Activated naive CD4-positive, alpha-beta T cell (primary cell): ENCODE measurements at regions not wholly inside any gene's neighbourhood (a gene's known extent, or its start where the extent isn't known, plus 50 kb on each side); places are given as distances from the start of the nearest gene placed in this dataset.
"Not testable (repeated sequence)": the region's sequence is repeated elsewhere in the genome, so short reads cannot be mapped to it uniquely, and the experiment has no call there.

Experiments used
- DNase-seq, 4 experiments: peaks; one replicate each; lab custom pipeline; 2025; lab: John Stamatoyannopoulos, UW

- no peak for DNase-seq
Observed at GRCh38 chr5:19064094-19064493, 923.9 kb downstream of the CDH18 start.

GRCh38 chr5:19067741-19068140 is 920.3 kb downstream of the CDH18 start:
- DNase-seq = no peak

DNA sequence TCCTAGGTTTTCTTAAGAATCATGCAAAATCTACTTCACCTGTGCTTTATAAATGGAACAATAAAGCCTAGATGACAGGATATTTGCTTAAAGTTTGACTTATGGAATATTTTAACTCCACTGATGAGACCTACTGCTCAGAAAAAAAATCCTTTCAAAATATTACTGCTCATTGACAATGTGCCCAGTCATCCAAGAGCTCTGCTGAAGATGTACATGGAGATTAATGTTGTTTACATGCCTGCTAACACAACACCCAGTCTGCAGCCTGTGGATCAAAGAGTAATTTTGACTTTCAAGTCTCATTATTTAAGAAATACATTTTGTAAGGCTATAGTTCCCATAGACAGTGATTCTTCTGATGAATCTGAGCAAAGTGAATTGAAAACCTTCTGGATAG is 889.6 kb downstream of the CDH18 start:
- DNase-seq = no peak

GRCh38 chr5:19099195-19099594 is 888.8 kb downstream of the CDH18 start:
- DNase-seq = no peak

GRCh38 chr5:19104948-19105347 is 883.1 kb downstream of the CDH18 start:
- no peak for DNase-seq

- DNase-seq = no peak
Observed at GRCh38 chr5:19122923-19123322, 865.1 kb downstream of the CDH18 start.

- DNase-seq = no peak
Observed at GRCh38 chr5:19125956-19126713, 861.9 kb downstream of the CDH18 start.

DNA sequence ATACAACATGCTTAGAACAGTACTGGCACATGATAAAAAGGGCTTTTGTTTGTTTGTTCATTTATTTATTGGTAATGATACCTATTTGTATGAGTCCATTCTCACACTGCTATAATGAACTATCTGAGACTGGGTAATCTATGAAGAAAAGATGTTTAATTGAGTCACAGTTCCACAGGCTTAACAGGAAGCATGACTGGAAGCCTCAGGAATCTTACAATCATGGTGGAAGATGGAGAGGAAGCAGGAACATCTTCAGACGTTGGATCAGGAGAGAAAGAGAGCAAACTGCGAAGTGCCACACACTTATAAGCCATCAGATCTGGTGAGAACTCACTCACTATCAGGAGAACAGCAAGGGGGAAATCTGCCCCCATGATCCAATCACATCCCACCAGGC is 847.7 kb downstream of the CDH18 start:
- no peak for DNase-seq

DNA sequence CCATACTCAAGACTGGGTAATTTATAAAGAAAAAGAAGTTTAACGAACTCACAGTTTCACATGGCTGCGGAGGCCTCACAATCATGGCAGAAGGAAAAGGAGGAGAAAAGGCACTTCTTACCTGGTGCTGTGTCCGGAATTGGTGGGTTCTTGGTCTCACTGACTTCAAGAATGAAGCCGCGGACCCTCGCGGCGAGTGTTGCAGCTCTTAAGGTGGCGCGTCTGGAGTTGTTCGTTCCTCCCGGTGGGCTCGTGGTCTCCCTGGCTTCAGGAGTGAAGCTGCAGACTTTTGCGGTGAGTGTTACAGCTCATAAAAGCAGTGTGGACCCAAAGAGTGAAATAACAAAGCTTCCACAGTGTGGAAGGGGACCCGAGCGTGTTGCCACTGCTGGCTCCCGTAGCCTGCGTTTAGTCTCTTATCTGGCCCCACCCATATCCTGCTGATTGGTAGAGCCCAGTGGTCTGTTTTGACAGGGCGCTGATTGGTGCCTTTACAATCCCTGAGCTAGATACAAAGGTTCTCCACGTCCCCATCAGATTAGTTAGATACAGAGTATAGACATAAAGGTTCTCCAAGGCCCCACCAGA is 846.0 kb downstream of the CDH18 start:
- not testable (repeated sequence) for DNase-seq

DNA sequence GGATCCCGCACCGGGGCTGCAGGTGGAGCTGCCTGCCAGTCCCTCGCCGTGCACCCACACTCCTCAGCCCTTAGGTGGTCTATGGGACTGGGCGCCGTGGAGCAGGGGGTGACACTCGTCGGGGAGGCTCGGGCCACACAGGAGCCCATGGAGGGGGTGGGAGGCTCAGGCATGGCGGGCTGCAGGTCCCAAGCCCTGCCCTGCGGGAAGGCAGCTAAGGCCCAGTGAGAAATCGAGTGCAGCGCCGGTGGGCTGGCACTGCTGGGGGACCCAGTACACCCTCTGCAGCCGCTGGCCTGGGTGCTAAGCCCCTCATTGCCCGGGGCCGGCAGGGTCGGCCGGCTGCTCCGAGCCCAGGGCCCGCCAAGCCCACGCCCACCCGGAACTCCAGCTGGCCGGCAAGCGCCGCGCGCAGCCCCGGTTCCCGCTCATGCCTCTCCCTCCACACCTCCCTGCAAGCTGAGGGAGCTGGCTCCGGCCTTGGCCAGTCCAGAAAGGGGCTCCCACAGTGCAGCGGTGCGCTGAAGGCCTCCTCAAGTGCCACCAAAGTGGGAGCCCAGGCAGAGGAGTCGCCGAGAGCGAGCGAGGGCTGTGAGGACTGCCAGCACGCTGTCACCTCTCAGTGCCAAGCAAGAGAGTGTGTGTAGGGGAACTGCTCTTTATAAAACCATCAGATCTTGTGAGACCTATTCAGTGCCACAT is 845.1 kb downstream of the CDH18 start:
- not testable (repeated sequence) for DNase-seq

DNA sequence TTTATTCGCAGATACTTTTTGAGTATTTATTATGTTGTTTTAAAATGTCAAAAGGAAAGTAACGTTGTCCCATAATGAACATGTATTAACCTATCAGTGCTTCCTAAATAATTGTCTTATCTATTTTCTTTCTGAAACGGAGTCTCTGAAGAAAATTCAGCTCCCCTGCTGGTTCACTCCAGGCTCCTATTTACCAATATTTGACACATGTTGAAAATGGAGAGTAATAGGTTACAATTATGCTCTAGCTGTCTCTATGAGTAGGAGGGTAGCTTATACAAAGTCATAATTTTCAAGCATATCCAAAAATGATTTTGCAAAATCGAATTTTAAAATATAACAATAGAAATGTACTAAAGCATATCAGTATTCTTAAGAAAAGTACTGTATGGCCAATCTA is 844.1 kb downstream of the CDH18 start:
- no peak for DNase-seq

GRCh38 chr5:19169426-19169825 is 818.6 kb downstream of the CDH18 start:
- DNase-seq = no peak

DNA sequence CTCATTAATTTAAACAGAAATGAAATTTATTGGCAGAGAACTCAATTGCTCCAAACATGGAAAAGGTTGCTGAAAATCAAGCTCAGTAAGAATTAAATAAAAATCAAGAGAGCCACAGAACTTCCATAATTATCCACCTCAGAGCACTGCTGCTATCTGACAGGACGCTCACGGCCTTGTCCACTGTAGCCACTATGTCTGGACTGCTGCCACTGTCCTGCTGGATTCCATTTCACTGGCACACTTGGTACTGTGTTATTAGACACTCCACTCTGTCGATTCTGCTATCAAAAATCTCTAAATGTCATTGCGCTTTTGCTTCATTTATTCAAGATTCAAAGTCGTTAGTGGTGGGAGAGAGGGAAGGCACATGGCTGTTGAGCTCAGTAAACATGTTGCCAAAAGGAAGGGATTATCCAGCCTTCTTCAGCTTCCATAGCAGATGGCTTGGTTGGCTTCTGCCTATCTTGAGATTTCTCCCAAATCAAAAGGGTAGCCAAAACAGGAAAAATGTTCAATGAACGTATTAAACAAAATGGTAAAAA is 815.0 kb downstream of the CDH18 start:
- no peak for DNase-seq

- DNase-seq = no peak
Observed at GRCh38 chr5:19175776-19176570, 812.0 kb downstream of the CDH18 start.

GRCh38 chr5:19179571-19179970 is 808.4 kb downstream of the CDH18 start:
- no peak for DNase-seq

GRCh38 chr5:19189176-19189575 is 798.8 kb downstream of the CDH18 start:
- no peak for DNase-seq

- DNase-seq = no peak
Observed at GRCh38 chr5:19193631-19194030, 794.4 kb downstream of the CDH18 start.

DNA sequence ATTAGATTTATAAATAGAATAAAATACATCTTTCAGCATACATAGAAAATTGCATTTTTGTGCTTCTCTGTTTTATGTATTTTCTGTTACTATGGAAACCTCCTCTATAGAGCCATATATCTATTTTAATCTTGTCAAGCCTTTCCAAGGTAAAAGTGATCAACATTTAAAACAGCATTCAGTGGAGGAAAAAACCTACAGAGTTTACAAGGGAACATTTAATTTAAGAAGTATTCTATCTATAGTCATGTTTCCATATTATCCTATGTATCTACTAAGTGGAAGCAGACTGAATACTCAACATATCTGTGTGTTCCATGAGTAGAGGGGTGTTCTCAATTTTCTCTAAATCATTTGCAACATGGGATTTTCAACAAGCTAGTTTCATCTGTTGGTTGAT is 791.4 kb downstream of the CDH18 start:
- no peak for DNase-seq

- DNase-seq = no peak
Observed at GRCh38 chr5:19200251-19200650, 787.7 kb downstream of the CDH18 start.

DNA sequence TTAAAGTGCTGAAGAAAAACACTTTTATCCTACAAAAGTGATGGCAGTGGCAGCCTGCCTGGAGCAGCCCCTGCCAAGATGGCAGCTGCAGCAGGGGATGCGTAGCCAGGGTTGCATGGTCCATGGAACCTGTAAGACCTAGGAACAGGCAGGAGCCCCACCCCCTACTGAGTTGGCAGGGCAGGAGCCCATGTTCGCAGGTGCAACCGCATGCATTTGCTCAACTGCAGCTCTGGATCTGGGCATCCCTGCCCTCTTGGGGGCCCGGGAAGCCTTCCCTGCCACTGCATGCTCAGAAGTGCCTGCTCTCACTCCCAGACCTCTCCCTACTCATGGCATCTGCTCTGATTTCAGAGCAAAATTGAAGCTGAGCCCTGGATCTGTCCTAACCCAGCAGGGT is 779.6 kb downstream of the CDH18 start:
- DNase-seq = no peak

DNA sequence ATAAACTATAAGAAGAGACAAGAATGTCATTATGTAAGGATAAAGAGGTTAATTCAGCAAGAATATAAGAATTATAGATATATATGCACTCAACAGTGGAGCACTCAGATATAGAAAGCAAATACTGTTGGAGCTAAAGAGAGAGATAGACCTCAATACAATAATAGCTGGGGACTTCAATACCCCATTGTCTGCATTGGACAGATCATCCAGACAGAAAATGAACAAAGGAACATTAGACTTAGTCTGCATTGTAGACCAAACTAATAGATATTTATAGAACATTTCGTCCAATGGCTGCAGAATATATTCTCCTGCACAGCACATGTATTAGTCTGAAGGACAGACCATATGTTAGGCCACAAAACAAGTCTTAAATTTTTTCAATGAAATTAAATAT is 777.1 kb downstream of the CDH18 start:
- DNase-seq = no peak

DNA sequence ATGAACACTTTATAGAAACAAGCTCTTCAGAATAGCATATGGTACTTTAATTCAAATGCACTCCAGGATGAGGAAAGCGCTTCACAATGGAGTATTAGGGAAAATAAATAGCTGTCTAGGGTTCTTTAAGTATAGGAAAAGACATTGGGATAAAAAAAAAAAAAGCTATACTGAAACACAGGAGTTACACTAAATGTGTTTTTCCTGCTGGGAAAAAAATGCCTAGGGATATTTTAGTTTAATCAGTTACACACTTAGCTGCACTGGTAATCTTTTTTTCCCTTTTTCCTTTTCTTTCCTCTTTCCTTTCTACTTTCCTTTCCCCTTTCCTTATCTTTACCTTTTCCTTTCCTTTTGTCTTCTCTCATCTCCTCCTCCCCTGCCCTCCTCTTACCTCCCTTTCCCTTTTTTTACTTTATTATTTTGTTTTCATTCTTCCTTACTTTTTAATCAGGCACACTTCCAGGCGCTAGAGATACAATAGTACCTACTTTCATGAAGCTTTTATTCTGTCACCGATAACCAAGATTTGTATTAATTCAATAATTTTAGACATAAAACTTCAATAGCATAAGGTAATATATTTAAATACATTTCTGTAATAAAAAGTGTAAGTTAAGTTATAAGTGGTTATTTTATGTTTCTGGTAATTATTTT is 758.7 kb downstream of the CDH18 start:
- no peak for DNase-seq
